AG10803 (cell line): ENCODE measurements at regions not wholly inside any gene's neighbourhood (a gene's known extent, or its start where the extent isn't known, plus 50 kb on each side); places are given as distances from the start of the nearest gene placed in this dataset.

Experiments
- DNase-seq: peaks from one replicate; pipeline ENCODE4 v3.0.0; 2010; ENCODE audit warnings: low read depth
- H3K4me3 ChIP-seq: 2 replicates; pipeline ENCODE4 v1.5.1; 2011; ENCODE audit warnings: mild to moderate bottlenecking, low read length, control low read depth
- TF ChIP-seq, protein P1 (sequence below): conservative IDR thresholded peaks from 2 replicates; pipeline ENCODE4 v1.5.1; 2011; ENCODE audit warnings: mild to moderate bottlenecking, low read length, control low read depth, inconsistent platforms

DNA sequence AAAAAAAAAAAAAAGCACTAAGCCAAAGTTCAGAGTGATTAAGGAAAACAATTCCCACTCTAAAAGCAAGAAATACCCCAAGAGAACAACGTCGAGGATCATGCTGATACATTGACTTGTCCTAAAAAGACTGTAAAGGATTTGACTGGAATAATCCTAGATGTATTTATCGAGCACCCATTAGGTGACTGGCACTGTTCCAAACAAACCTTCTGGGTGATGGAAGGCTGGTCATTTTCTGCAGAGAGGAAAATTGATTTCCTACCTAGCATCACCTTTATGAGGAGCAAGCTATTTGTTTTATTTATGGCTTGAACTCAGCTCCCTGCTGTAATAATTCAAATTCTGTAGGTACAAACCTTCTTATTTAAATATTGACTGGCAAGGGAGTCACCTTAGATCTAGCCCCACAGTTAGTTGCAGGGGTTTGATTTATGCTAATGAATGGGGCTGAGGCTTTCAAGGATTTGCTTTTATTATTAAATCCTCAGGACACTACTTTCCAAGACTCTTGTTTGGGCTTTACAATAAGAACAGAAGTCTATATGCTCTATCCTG is 471.0 kb downstream of the OLFM4 start:
- no peak for DNase-seq
- TF ChIP-seq, protein P1, sequence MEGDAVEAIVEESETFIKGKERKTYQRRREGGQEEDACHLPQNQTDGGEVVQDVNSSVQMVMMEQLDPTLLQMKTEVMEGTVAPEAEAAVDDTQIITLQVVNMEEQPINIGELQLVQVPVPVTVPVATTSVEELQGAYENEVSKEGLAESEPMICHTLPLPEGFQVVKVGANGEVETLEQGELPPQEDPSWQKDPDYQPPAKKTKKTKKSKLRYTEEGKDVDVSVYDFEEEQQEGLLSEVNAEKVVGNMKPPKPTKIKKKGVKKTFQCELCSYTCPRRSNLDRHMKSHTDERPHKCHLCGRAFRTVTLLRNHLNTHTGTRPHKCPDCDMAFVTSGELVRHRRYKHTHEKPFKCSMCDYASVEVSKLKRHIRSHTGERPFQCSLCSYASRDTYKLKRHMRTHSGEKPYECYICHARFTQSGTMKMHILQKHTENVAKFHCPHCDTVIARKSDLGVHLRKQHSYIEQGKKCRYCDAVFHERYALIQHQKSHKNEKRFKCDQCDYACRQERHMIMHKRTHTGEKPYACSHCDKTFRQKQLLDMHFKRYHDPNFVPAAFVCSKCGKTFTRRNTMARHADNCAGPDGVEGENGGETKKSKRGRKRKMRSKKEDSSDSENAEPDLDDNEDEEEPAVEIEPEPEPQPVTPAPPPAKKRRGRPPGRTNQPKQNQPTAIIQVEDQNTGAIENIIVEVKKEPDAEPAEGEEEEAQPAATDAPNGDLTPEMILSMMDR = no peak
- H3K4me3 ChIP-seq = no peak overlapping the region

DNA sequence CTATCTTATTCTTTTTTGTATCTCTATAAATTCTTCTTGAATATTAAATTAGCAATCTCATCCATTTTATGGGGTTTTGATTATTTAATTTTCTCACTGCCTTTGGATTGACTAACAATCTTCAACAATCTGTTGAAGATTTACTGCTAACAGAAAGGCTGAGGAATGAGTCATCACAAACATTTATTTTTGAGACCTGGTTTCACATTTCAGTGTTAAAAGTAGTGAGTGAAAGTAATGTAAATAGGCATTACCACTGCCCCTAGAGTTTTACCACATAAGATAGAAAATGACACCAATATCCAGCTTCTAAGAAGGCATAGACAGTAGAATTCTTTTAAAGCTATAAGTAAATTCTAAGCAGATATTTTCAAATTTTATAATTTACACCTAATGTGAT is 472.8 kb downstream of the OLFM4 start:
- no peak for DNase-seq
- no peak overlapping the region for H3K4me3 ChIP-seq
- TF ChIP-seq, protein P1 = no peak

DNA sequence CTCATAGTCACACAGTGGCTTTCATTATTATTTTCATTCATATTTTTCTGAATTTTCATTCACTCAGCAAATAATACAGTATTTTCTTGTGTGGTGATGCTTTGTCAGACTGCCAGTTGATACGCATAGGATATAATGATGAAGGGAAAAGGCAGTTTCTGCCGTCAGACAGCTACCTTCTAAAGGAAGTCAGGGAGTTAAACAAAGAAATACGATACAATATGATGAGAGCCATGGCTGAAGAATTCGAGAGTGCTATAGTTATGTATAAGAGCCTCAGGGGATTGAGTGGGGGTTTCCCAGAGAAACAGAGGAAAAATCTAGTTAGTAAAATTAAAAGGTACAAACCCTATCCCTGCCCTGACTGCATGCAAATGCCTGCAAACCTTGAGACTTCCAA is 479.1 kb downstream of the OLFM4 start:
- no peak overlapping the region for H3K4me3 ChIP-seq
- no peak for DNase-seq

DNA sequence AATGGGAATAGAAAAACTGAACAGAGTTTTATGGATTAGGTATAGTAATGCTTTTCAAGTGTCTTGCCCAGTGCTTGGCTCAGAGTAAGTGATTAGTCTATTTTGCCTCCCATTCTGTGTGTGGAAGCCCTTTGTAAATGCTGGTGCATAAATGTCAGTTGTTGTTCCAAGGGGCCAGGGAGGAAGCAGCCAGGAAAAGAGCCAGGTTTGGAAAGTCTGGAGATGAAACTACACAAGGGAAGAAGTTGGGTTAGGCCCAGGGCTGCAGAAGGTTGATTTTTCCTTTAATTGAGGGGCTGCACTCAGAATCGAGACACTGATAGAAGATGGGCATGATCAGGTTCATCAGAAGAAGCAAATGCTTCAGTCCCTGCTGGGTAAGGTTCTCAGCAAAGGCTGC is 484.0 kb downstream of the OLFM4 start:
- TF ChIP-seq, protein P1 = no peak
- H3K4me3 ChIP-seq = no peak overlapping the region
- DNase-seq = no peak

More for the DNA sequence above, 479.1 kb downstream of the OLFM4 start:
- TF ChIP-seq, protein P1 = no peak

DNA sequence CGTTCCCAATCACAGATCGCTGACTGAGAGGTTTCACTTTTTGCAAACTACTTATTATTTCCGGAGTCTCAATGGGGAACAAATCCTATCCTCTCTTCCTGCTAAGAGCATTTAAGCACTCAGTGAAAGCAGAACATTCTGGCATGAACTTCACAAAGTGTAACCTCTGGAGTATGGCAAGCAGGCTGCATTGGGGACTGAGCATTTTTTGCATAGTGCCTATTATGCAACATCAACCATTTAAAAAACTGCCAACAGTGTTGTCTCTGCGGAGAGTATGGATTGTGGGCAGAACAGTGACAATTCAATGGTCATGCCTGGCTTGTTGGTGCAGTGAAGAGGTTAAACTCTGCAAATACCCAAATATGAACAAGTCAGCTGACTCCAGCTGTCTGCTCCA is 484.6 kb downstream of the OLFM4 start:
- no peak for DNase-seq
- no peak overlapping the region for H3K4me3 ChIP-seq
- TF ChIP-seq, protein P1 = no peak

DNA sequence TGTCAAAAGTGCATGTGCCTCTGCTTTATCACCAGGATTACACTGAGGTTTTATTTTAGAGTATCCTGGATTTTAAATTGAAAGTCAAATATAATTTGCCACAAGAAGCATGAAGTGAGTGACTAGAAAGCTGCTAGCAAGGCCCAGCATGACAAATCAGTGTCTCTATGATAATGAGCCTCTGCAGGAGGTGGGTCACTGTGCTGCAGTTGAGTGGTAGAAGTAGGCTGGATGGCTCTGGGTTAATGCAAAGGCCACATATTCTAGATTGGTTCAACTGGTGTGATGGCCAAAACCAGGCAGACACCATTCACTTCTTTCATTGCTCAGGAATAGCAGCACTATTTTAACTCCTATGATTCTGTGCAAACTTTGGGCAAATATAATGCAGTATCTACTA is 491.5 kb downstream of the OLFM4 start:
- TF ChIP-seq, protein P1 = no peak
- H3K4me3 ChIP-seq = no peak overlapping the region
- no peak for DNase-seq

DNA sequence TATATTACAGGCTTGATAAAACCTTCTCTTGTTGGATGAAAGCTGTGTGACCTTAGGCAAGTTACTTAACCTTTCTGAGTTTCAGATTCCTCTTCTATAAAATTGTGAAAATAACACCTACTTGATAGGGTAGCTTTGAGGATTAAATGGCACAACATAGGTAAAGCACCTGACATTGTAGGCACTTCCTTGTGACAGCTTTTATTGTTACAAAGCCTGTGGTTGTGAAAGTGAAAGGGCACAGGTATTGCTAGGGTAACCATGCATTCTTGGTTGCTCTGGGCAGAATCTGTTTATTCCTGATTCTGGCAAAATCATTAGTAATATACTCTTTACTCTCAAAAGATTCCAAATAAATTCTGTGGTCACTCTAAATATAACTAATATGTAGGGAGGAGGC is 493.4 kb downstream of the OLFM4 start:
- TF ChIP-seq, protein P1 = no peak
- no peak for DNase-seq
- no peak overlapping the region for H3K4me3 ChIP-seq
